ENCODE measurements at regions not wholly inside any gene's neighbourhood (a gene's known extent, or its start where the extent isn't known, plus 50 kb on each side); places are given as distances from the start of the nearest gene placed in this dataset.
A peak's percentile ranks its signal among the peaks of the same experiment; 100 is the strongest.
"Not testable (repeated sequence)": the region's sequence is repeated elsewhere in the genome, so short reads cannot be mapped to it uniquely, and the experiment has no call there.

- ATAC-seq (ENCODE audit: poor library complexity), result peak; percentile 15
- intact Hi-C loops (cut with DNase I), result no loop called here
Measured at GRCh38 chr21:34261841-34262468, 101.9 kb upstream of the KCNE2 start.

DNA sequence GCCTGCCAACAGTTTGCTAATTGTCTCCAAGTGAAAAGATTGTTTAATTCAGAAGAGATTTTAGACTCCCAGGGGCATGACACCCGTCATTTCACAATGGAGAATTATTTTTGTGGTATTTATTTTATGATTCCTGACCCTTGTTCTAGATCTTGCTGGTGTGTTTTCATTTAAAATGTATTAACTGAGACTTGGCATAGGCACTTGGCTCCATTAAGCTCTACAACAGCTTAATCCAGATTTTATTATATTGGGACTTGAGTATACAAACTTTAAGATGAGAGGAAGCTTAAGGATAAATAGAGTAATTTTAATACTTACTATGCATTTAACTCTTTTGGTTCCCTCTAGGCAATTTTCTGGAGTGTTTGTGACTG lies 101.3 kb upstream of the KCNE2 start:
- ATAC-seq (ENCODE audit: poor library complexity), result no peak
- DNase-seq, result no peak
- intact Hi-C loops (cut with DNase I), result no loop called here

More at GRCh38 chr21:34261841-34262468, 101.9 kb upstream of the KCNE2 start:
- no peak for DNase-seq

DNA sequence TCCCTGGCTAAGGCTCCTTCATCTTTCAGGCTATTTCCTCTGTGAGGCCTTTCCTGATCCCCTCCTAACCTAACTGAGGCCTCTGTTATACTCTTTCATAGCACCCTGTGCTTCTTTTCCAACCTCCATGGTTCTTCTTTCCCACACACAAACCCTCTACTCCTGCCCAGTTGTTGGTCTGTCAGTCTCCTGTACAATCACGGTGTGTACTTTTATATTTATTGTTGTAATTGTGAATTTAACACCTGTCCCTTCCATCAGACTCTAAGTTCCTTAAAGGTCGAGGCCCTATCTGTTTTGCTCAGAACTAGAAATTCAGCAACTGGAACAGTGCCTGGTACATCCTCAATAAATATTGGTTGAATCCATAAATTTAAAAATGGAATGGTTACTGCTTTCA lies 100.2 kb upstream of the KCNE2 start:
- ATAC-seq (ENCODE audit: poor library complexity) (no peak), DNase-seq (no peak)
- intact Hi-C loops (cut with DNase I), result no loop called here

- ATAC-seq (ENCODE audit: poor library complexity), result no peak
- intact Hi-C loops (cut with DNase I), result no loop called here
- DNase-seq, result no peak
Measured at GRCh38 chr21:34266351-34266750, 97.5 kb upstream of the KCNE2 start.

DNA sequence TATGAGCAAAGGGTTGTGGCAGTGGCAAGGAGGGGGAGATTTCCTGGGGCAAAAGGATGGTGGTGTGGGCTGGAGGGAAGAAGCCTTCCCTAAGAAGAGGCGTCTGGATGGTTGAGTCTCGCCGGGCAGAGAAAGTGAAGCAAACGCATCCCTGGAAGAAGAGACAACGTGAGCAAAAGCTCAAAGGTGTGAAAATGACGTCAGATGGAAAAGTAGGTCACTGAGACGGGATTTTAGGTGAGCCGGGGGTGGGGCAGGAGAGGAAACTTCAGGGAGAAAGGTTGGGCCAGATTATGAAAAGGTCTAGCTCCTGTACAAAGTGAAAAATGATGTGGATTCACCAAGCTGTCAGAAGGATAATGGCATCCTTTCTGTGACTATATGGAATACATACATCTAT lies 95.3 kb upstream of the KCNE2 start:
- DNase-seq (no peak), ATAC-seq (ENCODE audit: poor library complexity) (no peak)
- intact Hi-C loops (cut with DNase I), result no loop called here

GRCh38 chr21:34270411-34270810 lies 93.4 kb upstream of the KCNE2 start:
- ATAC-seq (ENCODE audit: poor library complexity) (no peak), DNase-seq (no peak)
- intact Hi-C loops (cut with DNase I), result no loop called here

GRCh38 chr21:34271189-34271851 lies 92.5 kb upstream of the KCNE2 start:
- DNase-seq, result no peak
- intact Hi-C loops (cut with DNase I), result no loop called here
- ATAC-seq (ENCODE audit: poor library complexity), result no peak

DNA sequence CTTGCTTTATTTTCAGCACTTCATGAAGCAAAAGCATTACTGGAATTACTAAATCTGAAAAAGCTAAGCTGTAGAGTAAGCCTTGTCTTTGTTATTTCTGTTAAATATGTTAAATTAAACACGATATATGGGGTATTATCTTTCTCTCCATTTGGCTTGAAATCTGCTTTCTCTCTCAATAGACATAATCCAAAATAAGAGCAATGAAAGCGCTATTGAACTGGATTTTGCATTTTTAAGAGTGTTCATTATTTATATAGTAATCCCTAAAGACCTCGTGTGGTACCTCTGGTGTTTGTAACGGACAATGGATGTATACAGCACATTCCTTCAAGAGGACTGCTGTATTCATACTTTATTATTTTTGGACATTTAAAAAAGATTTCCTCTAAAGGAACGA lies 91.5 kb upstream of the KCNE2 start:
- intact Hi-C loops (cut with DNase I), result no loop called here
- DNase-seq, result no peak
- ATAC-seq (ENCODE audit: poor library complexity), result no peak

- intact Hi-C loops (cut with DNase I), result no loop called here
- ATAC-seq (ENCODE audit: poor library complexity), result no peak
- no peak for DNase-seq
Measured at GRCh38 chr21:34274001-34274400, 89.8 kb upstream of the KCNE2 start.

- no peak for DNase-seq
- intact Hi-C loops (cut with DNase I), result no loop called here
- ATAC-seq (ENCODE audit: poor library complexity), result no peak
Measured at GRCh38 chr21:34276711-34277425, 86.9 kb upstream of the KCNE2 start.

- ATAC-seq (ENCODE audit: poor library complexity), result no peak
- intact Hi-C loops (cut with DNase I), result no loop called here
- no peak for DNase-seq
Measured at GRCh38 chr21:34278451-34278850, 85.4 kb upstream of the KCNE2 start.

- DNase-seq (no peak), ATAC-seq (ENCODE audit: poor library complexity) (no peak)
- intact Hi-C loops (cut with DNase I), result no loop called here
Measured at GRCh38 chr21:34279285-34279684, 84.5 kb upstream of the KCNE2 start.

DNA sequence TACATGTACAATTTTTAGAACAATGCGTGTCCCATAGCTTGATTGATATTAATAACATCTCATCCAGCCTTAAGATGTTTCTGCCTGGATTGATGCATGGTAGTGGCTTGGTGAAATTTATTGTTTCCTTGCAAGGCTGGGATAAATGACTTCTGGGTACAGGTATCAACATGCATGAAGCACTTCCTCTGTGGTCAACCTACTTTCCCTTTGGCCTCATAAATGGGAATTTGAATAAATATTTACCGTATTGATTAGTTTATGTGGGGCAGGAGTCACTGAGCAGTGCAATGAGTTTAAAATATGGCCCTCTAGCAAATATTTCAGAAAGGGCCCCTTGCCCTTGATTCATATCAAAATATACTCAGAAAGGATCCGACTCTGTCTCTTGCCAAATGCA lies 83.9 kb upstream of the KCNE2 start:
- DNase-seq (no peak), ATAC-seq (ENCODE audit: poor library complexity) (no peak)
- intact Hi-C loops (cut with DNase I), result no loop called here

DNA sequence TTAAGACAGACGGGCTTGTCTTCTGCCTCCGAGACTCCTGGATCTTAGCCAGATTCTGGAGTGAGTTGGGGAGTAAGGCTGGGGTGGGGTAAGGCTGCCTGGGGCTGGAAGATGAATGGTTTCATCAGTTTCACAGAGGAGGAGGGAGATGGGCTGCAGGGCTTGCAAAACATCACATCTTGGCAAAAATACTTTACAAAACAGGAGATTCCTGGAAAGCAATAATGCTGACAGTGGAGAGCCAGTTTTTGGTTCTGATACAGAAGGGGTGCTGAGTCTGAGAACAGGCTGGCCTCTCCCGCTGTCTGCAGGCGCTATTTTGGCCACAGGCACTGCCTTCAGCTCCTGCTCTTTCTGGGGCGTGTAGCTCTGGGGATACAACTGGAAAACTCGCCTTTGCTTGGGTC lies 83.4 kb upstream of the KCNE2 start:
- intact Hi-C loops (cut with DNase I), result no loop called here
- DNase-seq, result peak; percentile 71
- ATAC-seq (ENCODE audit: poor library complexity), result peak; percentile 94

DNA sequence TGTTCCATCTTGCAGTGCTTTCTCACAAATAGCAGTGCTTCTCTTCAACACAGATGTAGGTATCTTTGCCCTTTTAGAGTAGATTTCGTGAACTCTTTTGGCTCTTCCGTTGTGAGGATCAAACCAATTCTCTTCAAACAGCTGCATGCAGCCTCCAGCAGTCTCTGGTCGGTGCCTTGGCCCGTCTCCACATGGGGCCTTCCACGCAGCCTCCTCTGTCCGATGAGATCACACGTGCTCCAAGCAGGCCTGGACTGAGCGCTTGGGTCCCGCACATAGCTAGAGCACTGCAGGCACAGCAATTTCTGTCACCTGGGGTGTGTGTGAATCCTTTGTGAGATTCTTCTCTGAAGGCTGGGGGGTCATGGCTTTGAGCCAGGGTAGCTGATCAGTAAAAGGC lies 82.8 kb upstream of the KCNE2 start:
- intact Hi-C loops (cut with DNase I), result no loop called here
- ATAC-seq (ENCODE audit: poor library complexity) (peak; percentile 69), DNase-seq (peak; percentile 55)

DNA sequence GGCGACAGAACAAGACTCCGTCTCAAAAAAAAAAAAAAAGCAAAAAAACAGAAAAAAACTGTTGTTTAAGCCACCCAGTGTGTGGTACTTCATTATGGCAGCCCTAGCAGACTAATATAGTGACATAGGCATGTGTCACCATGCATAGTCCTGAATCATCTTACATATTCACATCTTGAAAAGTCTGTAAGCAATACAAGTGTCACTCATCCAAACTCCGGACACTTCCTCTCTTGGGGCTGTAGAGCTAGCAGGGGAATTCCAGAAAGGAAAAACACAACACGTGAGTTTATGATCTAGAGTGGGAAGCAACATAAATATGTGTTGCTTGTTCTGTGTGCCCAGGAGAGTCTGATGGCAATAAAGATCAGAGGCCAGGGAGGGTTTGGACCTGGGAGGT lies 81.6 kb upstream of the KCNE2 start:
- DNase-seq, result no peak
- intact Hi-C loops (cut with DNase I), result no loop called here
- ATAC-seq (ENCODE audit: poor library complexity), result no peak

DNA sequence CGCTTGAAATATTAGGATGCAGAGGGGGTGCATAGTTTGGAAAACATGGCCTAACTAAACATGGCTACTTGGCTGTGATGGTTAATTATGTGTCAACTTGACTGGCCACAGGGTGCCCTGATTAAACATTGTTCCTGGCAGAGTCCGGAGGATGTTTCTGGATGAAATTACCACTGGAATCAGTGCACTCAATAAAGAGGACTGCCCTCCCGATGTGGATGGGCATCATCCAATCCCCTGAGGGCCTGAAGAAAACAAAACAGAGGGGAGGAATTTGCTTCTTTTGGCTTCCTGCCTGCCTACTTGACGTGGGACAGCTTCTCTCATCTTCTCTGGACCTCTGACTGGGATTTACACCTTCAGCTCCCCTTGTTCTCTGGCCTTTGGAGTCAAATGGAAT lies 79.1 kb upstream of the KCNE2 start:
- intact Hi-C loops (cut with DNase I), result no loop called here
- ATAC-seq (ENCODE audit: poor library complexity) (no peak), DNase-seq (no peak)

- DNase-seq; intact Hi-C loops (cut with DNase I); ATAC-seq (ENCODE audit: poor library complexity): not testable (repeated sequence)
Measured at GRCh38 chr21:34288042-34288441, 75.8 kb upstream of the KCNE2 start.

GRCh38 chr21:34289856-34290255 lies 74.0 kb upstream of the KCNE2 start:
- no peak for ATAC-seq (ENCODE audit: poor library complexity)
- intact Hi-C loops (cut with DNase I), result no loop called here
- DNase-seq, result no peak

DNA sequence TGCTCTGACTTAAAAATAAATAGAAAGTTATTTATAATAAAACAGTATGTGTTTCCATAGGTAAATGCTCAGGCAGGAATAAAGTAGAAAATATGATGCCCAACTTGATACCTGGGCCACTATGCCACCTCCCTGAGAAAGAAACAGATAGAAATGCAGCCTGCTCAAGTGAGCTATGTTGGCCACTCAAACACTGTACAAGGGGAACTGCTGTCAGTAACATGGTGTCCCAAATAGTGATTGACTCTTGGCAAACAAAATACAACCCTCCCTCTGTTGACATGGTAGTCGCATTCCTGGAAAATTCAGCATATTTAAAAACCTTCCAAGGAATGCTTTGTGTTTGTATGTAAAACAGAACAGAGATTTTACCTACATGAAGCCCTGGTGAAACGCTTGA lies 66.9 kb upstream of the KCNE2 start:
- DNase-seq (no peak), ATAC-seq (ENCODE audit: poor library complexity) (peak; percentile 69)
- intact Hi-C loops (cut with DNase I), result no loop called here
